SK-N-SH treated with all-trans-retinoic acid at 6 μM for 48 hours (cell line): ENCODE measurements at regions not wholly inside any gene's neighbourhood (a gene's known extent, or its start where the extent isn't known, plus 50 kb on each side); places are given as distances from the start of the nearest gene placed in this dataset.

Experiments used
- ATAC-seq: fragments of 200-7000 bp; cut with Tn5 transposase; 3 replicates; pipeline ENCODE4 v1.9.1; 2020; ENCODE audit warnings: mild to moderate bottlenecking, moderate library complexity
- ARNTL ChIP-seq: fragments of 450-650 bp; formaldehyde crosslinking; IDR thresholded peaks from 2 replicates; pipeline ENCODE4 v1.5.0; 2020; ENCODE audit warnings: low read depth, mild to moderate bottlenecking, moderate library complexity, borderline replicate concordance
- BACH2 ChIP-seq: fragments of 250-450 bp; sonication (Bioruptor Pico); IDR thresholded peaks from 2 replicates; pipeline ENCODE4 v1.9.0; 2021; ENCODE audit warnings: mild to moderate bottlenecking, borderline replicate concordance
- GLIS3 ChIP-seq: fragments of 250-450 bp; sonication (Bioruptor Pico); IDR thresholded peaks from 2 replicates; pipeline ENCODE4 v1.5.0; 2020; ENCODE audit warnings: mild to moderate bottlenecking, moderate library complexity
- ISL1 ChIP-seq: fragments of 250-450 bp; sonication (Bioruptor Pico); IDR thresholded peaks from 2 replicates; pipeline ENCODE4 v2.1.2; 2022; ENCODE audit warnings: mild to moderate bottlenecking, moderate library complexity
- OSR1 ChIP-seq: fragments of 250-450 bp; sonication (Bioruptor Pico); IDR thresholded peaks from 2 replicates; pipeline ENCODE4 v1.8.0; 2022; ENCODE audit warnings: moderate library complexity, mild to moderate bottlenecking, inconsistent platforms
- PPARA ChIP-seq: fragments of 250-450 bp; sonication (Bioruptor Pico); IDR thresholded peaks from 2 replicates; pipeline ENCODE4 v1.5.0; 2020; ENCODE audit warnings: mild to moderate bottlenecking, borderline replicate concordance
- RARB ChIP-seq: fragments of 250-450 bp; sonication (Bioruptor Pico); IDR thresholded peaks from 2 replicates; pipeline ENCODE4 v1.8.0; 2021; ENCODE audit warnings: mild to moderate bottlenecking, moderate library complexity
- SNAI2 ChIP-seq: fragments of 250-450 bp; sonication (Bioruptor Pico); IDR thresholded peaks from 2 replicates; pipeline ENCODE4 v1.5.0; 2020; ENCODE audit warnings: mild to moderate bottlenecking, moderate library complexity
- TCF4 ChIP-seq: fragments of 250-450 bp; sonication (Bioruptor Pico); IDR thresholded peaks from 2 replicates; pipeline ENCODE4 v1.8.0; 2021; ENCODE audit warnings: mild to moderate bottlenecking, moderate library complexity, borderline replicate concordance
- TOX ChIP-seq: fragments of 250-450 bp; sonication (Bioruptor Pico); IDR thresholded peaks from 2 replicates; pipeline ENCODE4 v1.8.0; 2021; ENCODE audit warnings: mild to moderate bottlenecking, moderate library complexity, borderline replicate concordance
- ZC3H10 ChIP-seq: fragments of 250-450 bp; sonication (Bioruptor Pico); IDR thresholded peaks from 2 replicates; pipeline ENCODE4 v1.5.1; 2021; ENCODE audit warnings: mild to moderate bottlenecking, moderate library complexity
- ZFP3 ChIP-seq: fragments of 250-450 bp; sonication (Bioruptor Pico); IDR thresholded peaks from 2 replicates; pipeline ENCODE4 v1.5.0; 2020; ENCODE audit warnings: mild to moderate bottlenecking, moderate library complexity
- ZFP30 ChIP-seq: fragments of 450-650 bp; formaldehyde crosslinking; IDR thresholded peaks from 2 replicates; pipeline ENCODE4 v1.5.0; 2022; ENCODE audit warnings: mild to moderate bottlenecking, moderate library complexity
- ZNF565 ChIP-seq: fragments of 450-650 bp; formaldehyde crosslinking; conservative IDR thresholded peaks from 2 replicates; pipeline ENCODE4 v1.5.0; 2020; ENCODE audit warnings: low read depth, mild to moderate bottlenecking, moderate library complexity
- ZNF70 ChIP-seq: fragments of 450-650 bp; formaldehyde crosslinking; IDR thresholded peaks from 2 replicates; pipeline ENCODE4 v1.5.0; 2020; ENCODE audit warnings: mild to moderate bottlenecking, moderate library complexity
- ZNF8 ChIP-seq: fragments of 450-650 bp; formaldehyde crosslinking; IDR thresholded peaks from 2 replicates; pipeline ENCODE4 v1.5.0; 2020; ENCODE audit warnings: mild to moderate bottlenecking, moderate library complexity
- TF ChIP-seq, protein P1 (sequence below): fragments of 250-450 bp; sonication (Bioruptor Pico); IDR thresholded peaks from 2 replicates; pipeline ENCODE4 v1.5.1; 2021; ENCODE audit warnings: mild to moderate bottlenecking, moderate library complexity
- TF ChIP-seq, protein P2 (sequence below): fragments of 250-450 bp; sonication (Bioruptor Pico); IDR thresholded peaks from 2 replicates; pipeline ENCODE4 v1.8.0; 2021; ENCODE audit warnings: low read depth, mild to moderate bottlenecking, moderate library complexity, borderline replicate concordance
- TF ChIP-seq, protein P3 (sequence below): fragments of 250-450 bp; sonication (Bioruptor Pico); IDR thresholded peaks from 2 replicates; pipeline ENCODE4 v1.8.0; 2020; ENCODE audit warnings: mild to moderate bottlenecking, moderate library complexity, borderline replicate concordance
- TF ChIP-seq, protein P4 (sequence below): fragments of 250-450 bp; sonication (Bioruptor Pico); IDR thresholded peaks from 2 replicates; pipeline ENCODE4 v1.5.1; 2020; ENCODE audit warnings: low read depth, mild to moderate bottlenecking, moderate library complexity

DNA sequence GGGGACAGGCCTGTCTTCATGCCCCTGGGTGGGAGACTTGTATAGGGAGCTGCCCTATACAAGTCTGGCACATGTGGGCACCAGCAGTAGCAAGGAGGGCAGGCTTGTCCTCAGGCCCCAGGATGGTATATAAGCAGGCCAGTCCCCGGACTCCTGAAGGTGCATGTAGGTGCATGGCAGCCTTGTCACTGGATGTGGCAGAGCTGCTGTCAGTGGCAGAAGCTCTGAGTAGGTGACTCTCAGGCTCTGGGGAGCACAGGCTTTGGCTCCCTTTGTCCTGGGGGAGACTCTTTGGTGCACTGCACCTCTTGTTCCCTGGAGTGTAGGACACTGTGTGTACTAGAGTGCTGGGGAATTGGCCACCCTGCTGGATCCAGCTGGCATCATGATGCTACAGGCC is 376.7 kb upstream of the DIPK2B start:
- ATAC-seq, result no peak
- TF ChIP-seq TOX (CRISPR knock-in tag) (no peak), RARB (CRISPR knock-in tag) (no peak), OSR1 (CRISPR knock-in tag) (no peak), TCF4 (CRISPR knock-in tag) (no peak), ZFP3 (CRISPR knock-in tag) (no peak), ZC3H10 (CRISPR knock-in tag) (no peak), ZNF565 (CRISPR knock-in tag) (no peak), ARNTL (CRISPR knock-in tag) (no peak), GLIS3 (no peak), ZFP30 (CRISPR knock-in tag) (no peak), BACH2 (CRISPR knock-in tag) (no peak), SNAI2 (CRISPR knock-in tag) (no peak), PPARA (CRISPR knock-in tag) (no peak)
- TF ChIP-seq, protein P1, sequence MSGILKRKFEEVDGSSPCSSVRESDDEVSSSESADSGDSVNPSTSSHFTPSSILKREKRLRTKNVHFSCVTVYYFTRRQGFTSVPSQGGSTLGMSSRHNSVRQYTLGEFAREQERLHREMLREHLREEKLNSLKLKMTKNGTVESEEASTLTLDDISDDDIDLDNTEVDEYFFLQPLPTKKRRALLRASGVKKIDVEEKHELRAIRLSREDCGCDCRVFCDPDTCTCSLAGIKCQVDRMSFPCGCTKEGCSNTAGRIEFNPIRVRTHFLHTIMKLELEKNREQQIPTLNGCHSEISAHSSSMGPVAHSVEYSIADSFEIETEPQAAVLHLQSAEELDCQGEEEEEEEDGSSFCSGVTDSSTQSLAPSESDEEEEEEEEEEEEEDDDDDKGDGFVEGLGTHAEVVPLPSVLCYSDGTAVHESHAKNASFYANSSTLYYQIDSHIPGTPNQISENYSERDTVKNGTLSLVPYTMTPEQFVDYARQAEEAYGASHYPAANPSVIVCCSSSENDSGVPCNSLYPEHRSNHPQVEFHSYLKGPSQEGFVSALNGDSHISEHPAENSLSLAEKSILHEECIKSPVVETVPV (CRISPR knock-in tag), result no peak
- TF ChIP-seq, protein P2, sequence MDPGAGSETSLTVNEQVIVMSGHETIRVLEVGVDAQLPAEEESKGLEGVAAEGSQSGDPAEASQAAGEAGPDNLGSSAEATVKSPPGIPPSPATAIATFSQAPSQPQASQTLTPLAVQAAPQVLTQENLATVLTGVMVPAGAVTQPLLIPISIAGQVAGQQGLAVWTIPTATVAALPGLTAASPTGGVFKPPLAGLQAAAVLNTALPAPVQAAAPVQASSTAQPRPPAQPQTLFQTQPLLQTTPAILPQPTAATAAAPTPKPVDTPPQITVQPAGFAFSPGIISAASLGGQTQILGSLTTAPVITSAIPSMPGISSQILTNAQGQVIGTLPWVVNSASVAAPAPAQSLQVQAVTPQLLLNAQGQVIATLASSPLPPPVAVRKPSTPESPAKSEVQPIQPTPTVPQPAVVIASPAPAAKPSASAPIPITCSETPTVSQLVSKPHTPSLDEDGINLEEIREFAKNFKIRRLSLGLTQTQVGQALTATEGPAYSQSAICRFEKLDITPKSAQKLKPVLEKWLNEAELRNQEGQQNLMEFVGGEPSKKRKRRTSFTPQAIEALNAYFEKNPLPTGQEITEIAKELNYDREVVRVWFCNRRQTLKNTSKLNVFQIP (CRISPR knock-in tag), result no peak
- TF ChIP-seq, protein P3, sequence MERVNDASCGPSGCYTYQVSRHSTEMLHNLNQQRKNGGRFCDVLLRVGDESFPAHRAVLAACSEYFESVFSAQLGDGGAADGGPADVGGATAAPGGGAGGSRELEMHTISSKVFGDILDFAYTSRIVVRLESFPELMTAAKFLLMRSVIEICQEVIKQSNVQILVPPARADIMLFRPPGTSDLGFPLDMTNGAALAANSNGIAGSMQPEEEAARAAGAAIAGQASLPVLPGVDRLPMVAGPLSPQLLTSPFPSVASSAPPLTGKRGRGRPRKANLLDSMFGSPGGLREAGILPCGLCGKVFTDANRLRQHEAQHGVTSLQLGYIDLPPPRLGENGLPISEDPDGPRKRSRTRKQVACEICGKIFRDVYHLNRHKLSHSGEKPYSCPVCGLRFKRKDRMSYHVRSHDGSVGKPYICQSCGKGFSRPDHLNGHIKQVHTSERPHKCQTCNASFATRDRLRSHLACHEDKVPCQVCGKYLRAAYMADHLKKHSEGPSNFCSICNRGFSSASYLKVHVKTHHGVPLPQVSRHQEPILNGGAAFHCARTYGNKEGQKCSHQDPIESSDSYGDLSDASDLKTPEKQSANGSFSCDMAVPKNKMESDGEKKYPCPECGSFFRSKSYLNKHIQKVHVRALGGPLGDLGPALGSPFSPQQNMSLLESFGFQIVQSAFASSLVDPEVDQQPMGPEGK (CRISPR knock-in tag), result no peak
- TF ChIP-seq, protein P4, sequence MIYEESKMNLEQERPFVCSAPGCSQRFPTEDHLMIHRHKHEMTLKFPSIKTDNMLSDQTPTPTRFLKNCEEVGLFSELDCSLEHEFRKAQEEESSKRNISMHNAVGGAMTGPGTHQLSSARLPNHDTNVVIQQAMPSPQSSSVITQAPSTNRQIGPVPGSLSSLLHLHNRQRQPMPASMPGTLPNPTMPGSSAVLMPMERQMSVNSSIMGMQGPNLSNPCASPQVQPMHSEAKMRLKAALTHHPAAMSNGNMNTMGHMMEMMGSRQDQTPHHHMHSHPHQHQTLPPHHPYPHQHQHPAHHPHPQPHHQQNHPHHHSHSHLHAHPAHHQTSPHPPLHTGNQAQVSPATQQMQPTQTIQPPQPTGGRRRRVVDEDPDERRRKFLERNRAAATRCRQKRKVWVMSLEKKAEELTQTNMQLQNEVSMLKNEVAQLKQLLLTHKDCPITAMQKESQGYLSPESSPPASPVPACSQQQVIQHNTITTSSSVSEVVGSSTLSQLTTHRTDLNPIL (CRISPR knock-in tag), result no peak

DNA sequence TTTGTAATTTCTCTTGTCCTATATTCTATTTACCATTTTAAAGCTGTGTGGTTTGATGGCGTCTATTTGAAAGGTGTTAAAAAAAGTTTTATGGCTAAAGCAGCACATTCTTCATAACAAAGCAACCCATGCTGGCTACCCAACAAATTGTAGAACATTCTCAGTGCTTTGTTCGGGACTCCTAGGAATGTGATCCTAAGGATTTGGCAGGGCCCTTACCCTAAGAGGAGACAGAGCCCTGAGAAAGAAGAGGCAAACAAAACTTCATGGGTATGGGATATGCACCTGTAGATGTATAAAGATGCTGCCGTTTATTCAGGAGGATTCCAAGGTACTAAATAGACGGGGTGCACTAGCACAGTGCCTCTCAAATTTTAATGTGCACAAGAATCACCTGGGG is 370.8 kb upstream of the DIPK2B start:
- ATAC-seq, result no peak
- TF ChIP-seq, protein P2 (CRISPR knock-in tag), result no peak
- TF ChIP-seq, protein P1 (CRISPR knock-in tag), result no peak
- no peak for TF ChIP-seq ARNTL (CRISPR knock-in tag)
- no peak for TF ChIP-seq TOX (CRISPR knock-in tag)
- TF ChIP-seq ZFP30 (CRISPR knock-in tag), result no peak
- no peak for TF ChIP-seq RARB (CRISPR knock-in tag)
- no peak for TF ChIP-seq BACH2 (CRISPR knock-in tag)
- TF ChIP-seq, protein P4 (CRISPR knock-in tag), result no peak
- TF ChIP-seq ZNF565 (CRISPR knock-in tag), result no peak
- TF ChIP-seq ZNF70, result no peak
- TF ChIP-seq, protein P3 (CRISPR knock-in tag), result no peak
- TF ChIP-seq ZFP3 (CRISPR knock-in tag), result no peak
- no peak for TF ChIP-seq OSR1 (CRISPR knock-in tag)
- no peak for TF ChIP-seq TCF4 (CRISPR knock-in tag)
- TF ChIP-seq ZNF8 (CRISPR knock-in tag), result no peak
- TF ChIP-seq SNAI2 (CRISPR knock-in tag), result no peak
- no peak for TF ChIP-seq PPARA (CRISPR knock-in tag)
- TF ChIP-seq ISL1, result no peak
- no peak for TF ChIP-seq ZC3H10 (CRISPR knock-in tag)
